Tongue (tissue), 1 donor: ENCODE measurements at regions not wholly inside any gene's neighbourhood (a gene's known extent, or its start where the extent isn't known, plus 50 kb on each side); places are given as distances from the start of the nearest gene placed in this dataset.

ENCODE experiments used
- DNase-seq: peaks from one replicate; pipeline ENCODE4 v3.0.0-alpha.2; 2015

DNA sequence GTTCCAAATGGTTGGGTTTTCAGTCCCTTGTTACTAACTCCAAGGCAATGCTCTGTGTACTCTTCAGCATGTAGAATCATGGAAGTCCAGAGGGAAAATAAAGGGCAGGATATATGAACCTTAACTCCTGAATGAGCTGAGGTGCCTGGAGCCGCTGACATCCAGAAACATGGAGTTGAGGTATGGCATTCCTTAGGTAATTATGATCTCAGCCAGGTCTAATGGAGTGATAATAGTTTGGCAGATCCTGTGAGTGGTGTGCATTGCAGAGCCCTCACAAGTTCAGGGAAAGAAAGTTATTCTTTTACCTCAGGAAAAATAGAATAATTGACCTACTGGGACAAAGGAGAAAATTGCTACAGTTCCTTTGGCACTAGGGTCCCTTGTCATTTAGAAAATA, 369.1 kb downstream of the ZNF608 start:
- no peak for DNase-seq

DNA sequence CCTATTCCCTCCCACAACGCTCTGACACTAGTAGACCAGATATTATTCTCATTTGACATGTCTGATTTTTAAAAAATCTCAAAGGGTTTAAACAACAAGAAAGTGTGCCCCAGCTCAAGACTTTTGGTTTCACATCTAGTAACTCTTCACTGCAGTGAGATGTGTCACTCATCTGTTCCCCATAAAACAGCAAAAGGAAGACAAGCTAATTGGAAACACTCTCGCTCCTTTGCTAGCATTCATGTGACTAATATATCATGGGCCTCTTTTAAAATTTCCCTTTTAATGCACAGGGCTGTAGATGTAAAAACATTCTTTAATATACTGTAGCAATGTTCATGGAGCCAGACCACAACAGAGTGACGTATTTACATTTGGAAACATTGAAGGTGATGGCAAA, 372.6 kb downstream of the ZNF608 start:
- no peak for DNase-seq

DNA sequence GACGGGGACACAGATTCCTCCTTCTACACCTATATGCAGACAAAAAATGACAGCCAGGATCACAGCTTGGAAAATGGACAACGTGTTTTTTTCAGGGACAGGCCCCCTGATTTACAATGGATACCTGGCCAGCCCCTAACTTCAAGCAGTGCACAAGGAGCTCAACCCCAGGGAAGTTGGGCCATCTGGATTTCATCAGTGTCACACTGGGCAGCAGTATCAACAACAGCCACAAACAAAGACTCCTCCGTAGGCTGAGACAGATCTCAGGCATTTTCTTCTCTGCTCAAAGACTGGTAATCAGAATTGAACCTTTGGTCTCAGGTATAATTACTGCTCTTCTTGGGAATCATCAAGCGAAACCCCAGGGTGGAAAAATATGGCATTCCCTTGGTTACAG, 374.0 kb downstream of the ZNF608 start:
- no peak for DNase-seq

DNA sequence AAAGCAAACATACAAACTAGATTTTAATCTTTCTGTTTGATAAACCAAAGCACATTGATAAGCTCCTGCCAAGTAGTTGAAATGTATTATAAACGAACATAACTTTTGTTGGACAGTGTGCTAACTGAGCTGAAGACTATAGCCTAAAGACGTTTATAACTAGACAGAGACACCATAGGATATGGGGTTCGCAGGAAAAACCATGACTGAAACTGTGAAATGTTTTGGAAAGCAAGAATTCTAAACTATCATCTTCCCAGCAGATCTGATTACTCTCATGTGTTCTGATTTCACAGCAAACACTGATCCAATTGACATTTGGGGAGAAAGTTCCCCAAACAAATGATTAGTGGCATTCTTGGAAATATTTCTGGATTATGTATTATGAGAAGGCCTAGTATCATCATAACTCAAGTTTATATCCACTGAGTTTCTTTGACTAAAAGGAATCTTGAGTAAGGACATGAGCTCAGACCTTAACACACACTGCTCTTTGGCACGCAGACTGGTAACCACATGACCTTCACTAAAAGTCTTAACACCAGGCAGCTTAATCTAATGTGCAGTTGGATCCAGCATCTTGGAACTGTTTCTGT, 375.2 kb downstream of the ZNF608 start:
- peak; percentile 67 for DNase-seq

DNA sequence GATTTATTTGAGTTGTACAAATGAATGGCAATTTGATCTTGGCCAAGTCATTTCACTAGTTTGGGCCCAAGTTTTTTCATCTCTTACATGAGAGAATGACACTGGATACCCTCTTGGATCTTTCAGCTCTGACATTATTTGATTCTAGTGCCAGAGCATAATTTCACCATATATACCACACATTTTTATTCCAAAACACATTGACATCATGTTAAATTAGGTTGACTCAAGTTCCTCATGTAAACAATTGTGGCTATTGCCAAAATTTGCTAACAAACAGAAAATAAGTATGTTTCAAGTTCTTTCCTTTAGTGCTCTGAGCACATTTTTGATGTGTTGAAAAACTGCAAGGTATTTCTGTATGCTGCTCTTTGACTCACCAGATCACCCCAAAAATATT, 375.8 kb downstream of the ZNF608 start:
- DNase-seq, result peak; percentile 2

DNA sequence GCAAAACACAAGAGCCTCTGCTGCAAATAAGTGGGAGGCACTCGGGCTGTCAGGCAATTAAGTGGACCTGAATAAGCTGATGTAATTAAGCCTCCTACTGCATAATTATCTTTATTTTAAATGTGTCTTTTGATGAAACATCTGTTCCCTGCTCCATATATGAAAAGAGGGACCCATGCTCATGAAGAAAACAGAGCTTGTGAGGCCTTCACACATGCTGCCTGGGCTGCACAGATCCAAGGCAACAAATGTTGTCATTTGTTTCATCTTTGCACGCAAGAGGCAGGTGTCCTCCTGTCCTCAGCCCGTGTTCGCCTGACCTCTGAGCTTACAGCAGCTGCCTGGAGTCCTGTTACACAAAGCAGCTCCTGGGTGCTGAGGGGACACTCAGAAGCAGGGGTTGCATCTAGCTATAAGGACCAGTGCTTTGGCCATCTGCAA, 381.1 kb downstream of the ZNF608 start:
- DNase-seq, result peak; percentile 67

DNA sequence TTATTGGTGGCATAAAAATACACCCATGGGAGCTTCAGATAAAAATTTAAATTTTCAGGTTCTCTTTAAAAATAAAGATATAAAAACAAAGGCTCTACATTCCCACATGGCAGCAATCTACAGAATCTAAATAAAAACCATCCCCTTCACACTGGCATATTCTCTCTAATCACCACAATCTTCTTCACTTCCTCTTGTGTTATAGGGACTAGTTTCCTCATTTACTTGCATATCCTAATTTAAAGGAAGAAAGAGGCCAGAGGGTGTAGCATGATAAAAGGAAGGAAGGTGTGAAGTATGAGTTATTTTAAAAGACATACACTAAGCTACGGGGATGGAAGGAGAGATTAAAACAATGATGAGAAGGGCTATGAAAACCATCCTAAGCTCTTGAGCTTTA, 390.5 kb downstream of the ZNF608 start:
- DNase-seq, result no peak

DNA sequence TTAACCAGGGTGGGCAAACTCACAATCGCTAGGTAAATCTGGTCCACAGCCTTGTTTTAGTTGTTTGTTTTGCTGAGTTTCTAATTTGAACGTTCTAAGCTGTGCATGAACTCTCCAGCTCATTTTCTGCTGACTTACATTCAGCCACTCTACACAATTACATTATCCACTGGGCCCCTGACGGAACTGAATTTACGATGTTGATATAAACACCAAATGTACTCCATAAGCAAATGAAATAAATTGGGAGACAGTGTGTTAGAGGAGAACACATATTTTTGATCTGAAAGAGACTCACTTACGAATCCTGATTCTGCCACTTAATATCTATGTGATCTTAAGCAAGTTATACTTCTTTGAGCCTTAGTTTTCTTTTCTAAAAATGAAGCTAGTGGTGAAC, 393.4 kb downstream of the ZNF608 start:
- DNase-seq, result no peak

DNA sequence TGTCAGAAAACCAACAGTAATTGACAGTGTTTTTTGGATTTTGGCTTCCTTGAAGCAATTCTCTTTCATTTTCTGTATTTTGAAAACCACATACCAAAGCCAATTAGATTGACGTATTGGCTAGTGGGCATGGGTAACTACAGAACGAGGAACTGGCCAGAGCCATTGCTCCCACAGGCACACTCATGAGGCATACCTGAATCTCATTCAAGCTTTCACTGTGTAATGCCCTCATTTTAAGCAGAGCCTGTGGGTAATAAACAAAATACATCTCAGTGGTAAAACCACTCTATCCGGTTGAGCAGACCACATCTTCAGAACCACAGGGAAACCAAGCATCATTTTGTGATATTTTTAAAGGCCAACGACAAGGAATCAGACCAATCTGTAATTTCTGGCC, 394.1 kb downstream of the ZNF608 start:
- DNase-seq, result no peak

DNA sequence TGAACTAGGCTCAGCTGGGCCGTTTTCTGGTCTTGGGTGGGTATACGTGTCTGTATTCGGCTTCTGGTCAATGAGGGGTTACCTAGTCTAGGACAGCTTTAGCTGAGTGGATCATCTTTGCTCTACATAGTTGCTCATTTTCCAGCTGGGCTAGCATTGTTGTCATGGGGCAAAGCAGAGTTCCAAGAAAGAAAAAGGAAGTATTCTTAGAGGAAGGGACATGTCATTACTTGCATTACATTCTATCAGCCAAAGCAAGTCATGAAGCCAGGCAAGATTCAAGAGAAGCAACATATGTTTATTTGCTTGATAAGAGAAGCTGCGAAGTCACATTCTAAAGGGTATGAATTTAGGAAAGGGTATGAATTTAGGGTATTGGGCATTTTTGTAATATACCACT, 396.5 kb downstream of the ZNF608 start:
- DNase-seq, result no peak

DNA sequence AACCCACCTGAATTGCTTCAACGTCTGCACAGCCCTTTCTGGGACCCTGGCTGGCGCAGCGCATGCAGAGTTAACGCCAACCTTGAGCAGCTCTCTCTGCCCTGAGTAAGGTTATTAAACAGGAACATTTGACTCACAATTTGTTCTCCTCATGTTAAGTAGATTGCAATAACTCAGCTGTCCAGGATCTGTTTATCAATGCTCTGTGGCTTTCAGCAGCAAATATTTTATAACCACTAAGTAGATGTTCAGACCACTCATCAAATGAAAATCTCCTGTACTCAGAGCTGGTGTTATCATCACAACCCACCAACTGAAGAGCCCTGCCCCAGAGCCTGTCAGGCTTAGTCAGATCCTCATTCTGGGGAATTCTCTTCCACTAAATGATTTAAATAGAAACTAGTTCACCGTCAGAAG, 403.0 kb downstream of the ZNF608 start:
- DNase-seq, result peak; percentile 11

DNA sequence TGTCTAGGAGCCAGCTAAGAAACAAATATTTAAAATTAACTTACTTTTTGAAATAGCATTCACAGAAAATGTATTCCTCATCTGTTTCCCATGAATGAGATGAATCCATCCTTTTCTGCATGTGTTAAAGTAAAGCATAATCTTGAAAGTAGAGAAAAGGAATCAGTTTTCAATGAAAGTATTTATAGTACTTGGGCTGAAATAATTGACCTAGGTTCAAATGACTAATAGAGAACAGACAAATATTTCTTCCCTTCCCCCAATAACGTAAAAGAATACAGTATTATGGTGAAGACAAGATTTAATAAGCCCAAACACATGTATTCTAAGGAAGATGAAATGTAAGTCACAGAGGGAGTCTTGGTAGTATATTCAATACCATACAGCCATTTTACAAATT, 403.5 kb downstream of the ZNF608 start:
- no peak for DNase-seq

DNA sequence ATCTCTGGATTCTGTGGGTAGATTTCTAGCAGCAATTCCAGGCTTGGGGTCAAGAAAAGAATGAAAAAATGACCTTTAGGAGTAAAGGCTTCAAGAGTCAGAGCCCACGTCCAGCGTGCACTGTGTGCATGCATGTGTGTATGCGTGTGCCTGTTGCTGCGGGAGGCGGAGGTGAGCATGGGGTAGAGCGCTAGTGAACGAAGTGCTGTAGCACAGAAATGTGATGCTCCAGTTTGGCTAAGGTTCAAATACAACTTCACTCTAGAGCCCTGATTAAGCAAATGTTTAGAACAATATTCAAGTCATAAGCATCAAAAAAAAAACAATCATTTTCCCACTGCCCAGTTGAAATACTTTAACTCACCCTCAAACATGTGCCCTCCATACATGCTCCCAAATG, 403.9 kb downstream of the ZNF608 start:
- DNase-seq, result peak; percentile 65

DNA sequence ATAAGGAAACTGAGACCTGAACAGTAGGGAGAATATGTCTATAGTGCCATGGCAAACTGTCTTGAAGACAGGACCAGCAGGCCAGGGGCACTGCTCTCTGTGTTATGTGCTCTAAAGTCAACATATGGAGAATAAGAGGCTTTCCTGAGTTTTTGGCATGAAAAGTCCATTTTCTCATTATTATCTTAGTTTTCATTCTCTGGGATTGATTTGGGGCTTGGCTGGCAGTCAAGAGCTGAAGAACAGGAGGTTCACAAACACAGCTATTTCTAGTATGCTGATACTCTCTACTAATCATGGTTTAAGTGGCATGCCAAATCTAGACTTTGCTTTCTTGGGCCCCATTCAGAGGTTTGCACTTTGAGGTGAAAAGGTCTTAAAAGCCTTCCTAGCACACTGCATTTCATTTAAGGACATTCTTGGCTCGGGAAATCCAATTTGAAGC, 404.4 kb downstream of the ZNF608 start:
- DNase-seq, result peak; percentile 88

DNA sequence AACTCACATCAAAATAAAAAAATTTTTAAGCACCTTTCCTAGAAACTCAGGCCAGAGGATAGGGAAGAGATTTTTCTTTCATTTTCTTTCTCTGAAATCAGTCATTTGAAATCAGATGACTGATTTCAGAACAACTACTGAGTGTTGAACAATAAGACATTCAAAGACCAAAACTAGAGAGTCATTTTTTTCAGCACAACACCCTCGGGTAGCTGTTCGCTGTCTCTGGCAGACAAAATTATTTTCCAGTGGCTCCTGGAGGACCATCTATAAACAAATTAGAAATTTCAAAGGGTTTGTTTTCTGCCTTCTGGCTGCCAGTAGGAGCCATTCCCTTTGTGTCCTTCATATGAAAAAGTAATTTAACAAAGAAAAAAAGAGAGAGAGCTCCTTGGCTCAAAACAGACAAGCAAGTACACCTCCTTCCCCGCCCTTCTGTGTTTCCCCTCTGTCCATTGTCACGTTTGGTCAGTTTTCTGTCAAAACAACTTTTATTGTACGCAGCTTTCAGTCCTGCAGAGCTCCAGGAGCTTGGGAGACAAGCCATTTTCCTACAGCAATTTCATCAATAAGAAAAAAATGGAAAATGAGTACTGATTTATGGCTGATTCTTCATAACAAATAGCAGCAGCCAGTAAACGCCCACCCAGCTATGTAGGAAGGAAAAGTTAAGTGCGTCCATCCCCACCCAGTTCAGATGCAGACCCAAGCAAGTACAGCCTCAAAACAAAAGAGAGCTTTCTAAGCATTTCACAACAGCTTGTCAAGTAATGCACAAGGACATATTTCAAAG, 405.2 kb downstream of the ZNF608 start:
- peak; percentile 83 for DNase-seq

DNA sequence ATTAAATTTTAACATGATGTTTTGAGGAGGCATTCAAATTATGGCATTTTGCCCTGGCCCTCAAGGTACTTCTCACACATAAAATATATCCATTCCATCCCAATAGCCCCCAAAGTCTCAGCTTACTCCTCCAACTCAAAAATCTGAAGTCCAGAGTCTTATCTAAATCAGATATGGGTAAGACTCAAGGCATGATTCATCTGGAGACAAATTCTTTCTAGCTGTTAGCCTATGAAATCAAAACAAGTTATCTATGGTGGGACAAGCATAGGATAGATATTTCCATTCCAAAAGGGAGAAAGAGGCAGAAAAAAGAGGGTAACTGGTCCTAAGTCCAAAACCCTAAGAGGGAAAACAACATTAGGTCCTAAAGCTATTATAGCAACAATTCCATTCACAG, 408.4 kb downstream of the ZNF608 start:
- no peak for DNase-seq

DNA sequence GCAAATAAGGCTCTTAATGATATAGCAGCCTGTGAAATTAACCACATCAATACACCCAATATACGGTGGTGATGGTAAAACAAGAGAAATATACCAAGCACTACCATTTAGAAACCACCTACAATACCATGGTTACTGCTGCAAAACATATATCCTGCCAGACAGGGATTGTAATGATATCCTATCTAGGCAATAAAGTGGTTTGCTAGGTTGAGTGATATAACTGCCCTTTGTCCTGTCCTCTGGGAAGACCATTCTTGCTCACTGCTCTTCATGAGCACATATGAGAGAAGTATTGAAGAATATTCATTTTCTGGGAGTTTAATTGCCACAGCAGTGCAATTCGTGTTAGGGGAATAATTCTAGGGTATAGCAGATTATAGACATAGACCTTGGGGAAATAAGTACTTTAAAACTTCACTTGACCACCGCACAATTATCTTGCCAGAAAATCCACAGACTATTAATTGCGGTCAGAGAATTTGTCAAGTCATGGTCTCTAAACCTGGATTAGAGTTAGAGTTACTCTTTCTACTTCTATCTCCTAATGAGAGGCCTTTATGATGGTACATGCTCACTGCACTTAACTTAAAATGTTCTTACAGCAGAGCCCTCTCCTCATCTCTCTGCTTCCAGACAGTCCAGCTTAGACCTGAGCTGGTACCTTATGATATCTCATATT, 413.0 kb downstream of the ZNF608 start:
- DNase-seq, result no peak

DNA sequence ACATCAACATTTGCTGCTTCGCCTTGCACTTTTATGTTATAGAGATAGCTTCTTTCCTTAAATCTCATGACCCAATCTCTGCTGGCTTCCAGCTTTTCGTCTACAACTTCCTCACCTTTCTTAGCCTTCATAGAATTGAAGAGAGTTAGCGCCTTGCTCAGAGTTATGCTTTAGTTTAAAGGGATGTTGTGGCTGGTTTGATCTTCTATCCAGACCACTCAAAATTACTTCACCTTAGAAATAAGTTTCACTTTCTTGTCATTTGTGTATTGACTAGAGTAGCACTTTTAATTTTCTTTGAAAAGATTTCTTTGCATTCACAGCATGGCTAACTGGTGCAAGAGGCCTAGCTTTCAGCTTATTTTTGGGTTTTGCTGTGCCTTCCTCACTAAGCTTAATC, 414.2 kb downstream of the ZNF608 start:
- DNase-seq, result no peak

DNA sequence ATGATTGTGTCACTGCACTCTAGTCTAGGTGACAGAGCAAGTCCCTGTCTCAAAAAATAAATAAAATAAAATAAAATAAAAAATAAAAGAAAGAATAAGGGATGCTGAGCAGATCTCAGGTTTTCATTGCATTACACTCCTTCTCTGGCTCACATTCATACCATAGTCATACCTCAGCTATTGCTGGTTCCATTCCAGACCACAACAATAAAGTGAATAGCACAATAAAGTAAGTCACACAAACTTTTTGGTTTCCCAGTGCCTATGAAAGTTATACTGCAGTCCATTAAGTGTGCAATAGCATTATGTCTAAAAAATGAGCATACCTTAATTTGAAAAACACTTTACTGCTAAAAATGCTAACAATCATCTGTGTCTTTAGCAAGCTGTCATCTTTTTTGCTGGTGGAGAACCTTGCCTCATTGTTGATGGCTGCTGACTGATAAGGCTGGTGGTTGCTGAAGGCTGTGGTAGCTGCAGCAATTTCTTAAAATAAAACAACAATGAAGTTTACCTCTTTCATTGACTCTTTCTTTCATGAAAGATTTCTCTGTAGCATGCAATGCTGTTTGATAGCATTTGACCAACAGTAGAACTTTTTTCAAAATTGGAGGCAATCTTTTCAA, 415.7 kb downstream of the ZNF608 start:
- DNase-seq, result no peak

DNA sequence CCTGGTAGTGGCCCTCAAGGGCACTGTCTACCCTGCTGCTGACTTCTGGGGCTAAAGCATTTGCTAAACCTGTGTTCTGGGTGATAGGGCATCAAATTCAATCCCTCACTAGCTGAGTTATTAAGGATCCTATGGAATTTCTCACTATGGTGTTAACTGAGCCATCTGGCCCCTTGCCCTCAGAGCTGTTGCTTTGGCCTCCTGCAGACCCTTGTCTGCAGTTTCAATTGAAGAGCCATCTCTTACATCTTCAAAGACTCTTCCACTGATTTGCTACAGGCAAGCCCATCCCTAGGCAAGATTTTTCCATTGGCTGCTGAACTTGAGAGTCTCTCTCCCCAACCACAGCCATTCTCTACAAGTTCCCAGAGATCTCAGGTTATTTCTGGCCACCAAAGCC, 418.2 kb downstream of the ZNF608 start:
- DNase-seq, result no peak

DNA sequence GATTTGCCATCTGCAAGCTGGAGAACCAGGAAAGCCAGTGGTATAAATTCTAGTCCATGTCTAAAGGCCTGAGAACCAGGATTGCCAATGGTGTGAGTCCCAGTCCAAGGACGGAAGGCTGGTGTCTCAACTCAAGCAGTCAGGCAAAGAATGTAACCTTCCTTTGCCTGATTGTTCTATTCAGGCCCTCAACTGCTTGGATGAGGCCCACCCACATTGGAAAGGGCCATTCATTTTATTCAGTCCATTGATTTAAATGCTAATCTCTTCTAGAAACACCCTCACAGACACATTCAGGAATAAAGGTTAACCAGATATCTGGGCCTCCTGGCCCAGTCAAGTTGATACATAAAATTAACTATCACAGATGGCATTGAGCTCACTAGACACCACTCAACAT, 427.8 kb downstream of the ZNF608 start:
- no peak for DNase-seq

DNA sequence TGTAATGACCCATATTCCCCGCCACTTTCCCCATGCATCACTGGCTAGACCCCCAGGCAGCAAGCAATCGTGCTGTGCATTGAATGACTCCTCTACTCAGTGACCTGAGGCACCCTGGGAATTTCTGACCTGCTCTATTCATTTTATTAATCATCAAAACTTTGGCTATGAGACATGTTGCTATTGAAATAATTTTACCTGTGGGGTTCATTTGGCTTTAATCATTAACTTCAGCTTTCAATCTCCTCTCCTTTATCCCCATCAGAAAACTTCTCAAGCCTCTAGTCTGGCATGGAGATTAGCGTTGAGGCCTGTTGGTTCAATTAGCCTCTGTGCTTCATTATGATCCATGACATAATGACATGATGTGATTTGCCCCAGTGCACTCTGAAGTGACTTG, 429.0 kb downstream of the ZNF608 start:
- no peak for DNase-seq
